ENCODE measurements at regions not wholly inside any gene's neighbourhood (a gene's known extent, or its start where the extent isn't known, plus 50 kb on each side); places are given as distances from the start of the nearest gene placed in this dataset.

DNA sequence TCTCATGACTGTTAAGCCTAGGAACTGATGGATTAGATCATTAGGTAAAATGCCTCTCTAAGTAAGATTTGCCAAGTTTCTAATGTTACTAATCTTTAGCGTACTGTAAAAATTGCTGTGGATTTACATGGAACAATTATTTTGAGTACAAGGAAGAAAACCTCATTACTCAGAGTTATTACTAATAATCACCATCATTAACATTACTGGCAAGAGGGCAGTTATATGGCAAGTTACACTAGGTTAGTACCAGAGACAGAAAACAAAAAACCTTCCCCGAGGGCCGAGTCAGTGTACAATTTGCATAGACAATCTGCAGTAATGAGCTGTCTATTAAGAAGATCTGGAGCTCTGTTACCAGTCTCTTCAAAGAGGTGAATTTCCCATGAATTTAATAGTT, 775.6 kb downstream of the GATA3 start:
- peaks cover 2% of the 10 kb centered on the region; the same call in 1 of the 2 replicates for H3K9me3 ChIP-seq (ENCODE audit: control insufficient read depth, insufficient read depth, low read length)
- H3K14ac ChIP-seq (replicated peaks; ENCODE audit: low read depth, low read length) = no peak overlapping the region
- H2AFZ ChIP-seq (replicated peaks; ENCODE audit: low read length, poor library complexity) = no peak overlapping the region
- no peak overlapping the region for H3K18ac ChIP-seq (ENCODE audit: low read depth, low read length)
- H3K9me1 ChIP-seq (ENCODE audit: insufficient read depth, low read length) = no peaks in the 10 kb centered on the region
- DNase-seq (no peak), ATAC-seq (ENCODE audit: low read depth) (no peak)
- ChIA-PET POLR2A (ENCODE audit: unreplicated experiment) (interaction anchor here (0.5 kb wide), 1 partner anchor 9 kb away, joined by 3 read pairs; no protein-coding TSS in a partner anchor), CTCF (interaction anchor here (0.6 kb wide), 2 partner anchors 173 to 214 kb away, joined by 3 read pairs; no protein-coding TSS in a partner anchor)
- H3K4ac ChIP-seq (ENCODE audit: low read depth, low read length) = no peak overlapping the region
- intact Hi-C loops (cut with micrococcal nuclease) = no loop called here
- no peak overlapping the region for H2BK20ac ChIP-seq (ENCODE audit: low read depth, low read length)
- H2AK5ac ChIP-seq (ENCODE audit: low read depth, low read length) = no peak overlapping the region
- no peak overlapping the region for H4K91ac ChIP-seq (ENCODE audit: insufficient read depth, low read depth, low read length)
- WGBS, 2 experiments (ENCODE audit: extremely low coverage in 2 of 2, insufficient read length in 1 of 2) = no CpG with 5 or more reads among the region's 3 CpGs
- in situ Hi-C loops (cut with MboI; ENCODE audit: low sequenced_read_pairs) = no loop called here
- no peak overlapping the region for H3K4me2 ChIP-seq (ENCODE audit: low read depth, low read length)
- no peak overlapping the region for H2BK5ac ChIP-seq (ENCODE audit: low read depth, low read length, poor library complexity, severe bottlenecking)
- H3K56ac ChIP-seq (ENCODE audit: extremely low read depth, insufficient read depth, low read length) = no peak overlapping the region
- no peak overlapping the region for H4K8ac ChIP-seq (ENCODE audit: low read depth in 2 of 2, low read length in 2 of 2)
- no peak overlapping the region for H3K27ac ChIP-seq (ENCODE audit: insufficient read depth, low read length)
- no peak overlapping the region for H3K23ac ChIP-seq (ENCODE audit: low read depth, low read length)
- H2BK120ac ChIP-seq (ENCODE audit: low read depth, low read length) = no peak overlapping the region
- no peaks in the 10 kb centered on the region for H3K79me1 ChIP-seq (ENCODE audit: low read depth in 1 of 2, low read length in 2 of 2)
- no peaks in the 10 kb centered on the region for H3K4me1 ChIP-seq (ENCODE audit: control insufficient read depth, insufficient read depth, low read length)
- no TSS peak for BruUV-seq (replicated peaks)
- no peak overlapping the region for H2BK15ac ChIP-seq (ENCODE audit: low read depth, low read length)
- dilution Hi-C loops (cut with HindIII; ENCODE audit: low sequenced_read_pairs, unreplicated experiment) = no loop called here
- no peak overlapping the region for H4K5ac ChIP-seq (ENCODE audit: low read depth, low read length)
- H3K36me3 ChIP-seq (ENCODE audit: control insufficient read depth, insufficient read depth, low read length) = no peaks in the 10 kb centered on the region
- H3K9ac ChIP-seq (ENCODE audit: low read depth, low read length) = no peak overlapping the region
- no peaks in the 10 kb centered on the region for H3K27me3 ChIP-seq (ENCODE audit: control insufficient read depth, insufficient read depth, low read length)
- H3K4me3 ChIP-seq (ENCODE audit: insufficient read depth, low read depth, low read length) = no peak overlapping the region
- no peaks in the 10 kb centered on the region for H4K20me1 ChIP-seq (ENCODE audit: insufficient read depth, low read length)
- TF ChIP-seq, protein P1, sequence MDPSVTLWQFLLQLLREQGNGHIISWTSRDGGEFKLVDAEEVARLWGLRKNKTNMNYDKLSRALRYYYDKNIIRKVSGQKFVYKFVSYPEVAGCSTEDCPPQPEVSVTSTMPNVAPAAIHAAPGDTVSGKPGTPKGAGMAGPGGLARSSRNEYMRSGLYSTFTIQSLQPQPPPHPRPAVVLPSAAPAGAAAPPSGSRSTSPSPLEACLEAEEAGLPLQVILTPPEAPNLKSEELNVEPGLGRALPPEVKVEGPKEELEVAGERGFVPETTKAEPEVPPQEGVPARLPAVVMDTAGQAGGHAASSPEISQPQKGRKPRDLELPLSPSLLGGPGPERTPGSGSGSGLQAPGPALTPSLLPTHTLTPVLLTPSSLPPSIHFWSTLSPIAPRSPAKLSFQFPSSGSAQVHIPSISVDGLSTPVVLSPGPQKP (IDR thresholded peaks at IDR 0.05; ENCODE audit: borderline replicate concordance, low read depth, low read length) = no peak
- TF ChIP-seq BHLHE40 (IDR thresholded peaks at IDR 0.05; ENCODE audit: low read depth, low read length) (no peak), RAD21 (IDR thresholded peaks at IDR 0.05; ENCODE audit: low read length) (no peak), RCOR1 (IDR thresholded peaks at IDR 0.05; ENCODE audit: insufficient replicate concordance, low read length) (no peak), MXI1 (IDR thresholded peaks at IDR 0.05; ENCODE audit: borderline replicate concordance, low read depth, low read length) (no peak), NFE2L2 (IDR thresholded peaks at IDR 0.05; ENCODE audit: low read depth, low read length) (no peak), MAFK (IDR thresholded peaks at IDR 0.05; ENCODE audit: low read depth, low read length) (no peak), MAZ (IDR thresholded peaks at IDR 0.05; ENCODE audit: borderline replicate concordance, low read depth, low read length) (no peak), POLR2A (IDR thresholded peaks at IDR 0.05; ENCODE audit: low read depth, low read length) (no peak), CHD1 (IDR thresholded peaks at IDR 0.05; ENCODE audit: low read depth, low read length) (no peak), SMC3 (IDR thresholded peaks at IDR 0.05; ENCODE audit: low read depth, low read length) (no peak), RFX5 (IDR thresholded peaks at IDR 0.05; ENCODE audit: low read depth, low read length) (no peak), CEBPB (IDR thresholded peaks at IDR 0.05; ENCODE audit: low read depth, low read length) (no peak), FOS (IDR thresholded peaks at IDR 0.05; ENCODE audit: low read depth, low read length) (no peak)
- TF ChIP-seq, protein P2, sequence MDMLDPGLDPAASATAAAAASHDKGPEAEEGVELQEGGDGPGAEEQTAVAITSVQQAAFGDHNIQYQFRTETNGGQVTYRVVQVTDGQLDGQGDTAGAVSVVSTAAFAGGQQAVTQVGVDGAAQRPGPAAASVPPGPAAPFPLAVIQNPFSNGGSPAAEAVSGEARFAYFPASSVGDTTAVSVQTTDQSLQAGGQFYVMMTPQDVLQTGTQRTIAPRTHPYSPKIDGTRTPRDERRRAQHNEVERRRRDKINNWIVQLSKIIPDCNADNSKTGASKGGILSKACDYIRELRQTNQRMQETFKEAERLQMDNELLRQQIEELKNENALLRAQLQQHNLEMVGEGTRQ (IDR thresholded peaks at IDR 0.05; ENCODE audit: low read depth, low read length) = no peak
- no peak overlapping the region for H2AK9ac ChIP-seq (replicated peaks; ENCODE audit: low read depth, low read length, poor library complexity)

Measured in IMR-90 (cell line).